Esophagus squamous epithelium (tissue), 5 donors: ENCODE measurements at regions not wholly inside any gene's neighbourhood (a gene's known extent, or its start where the extent isn't known, plus 50 kb on each side); places are given as distances from the start of the nearest gene placed in this dataset.

Experiments
- DNase-seq: peaks from one replicate; lab custom pipeline; 2025; lab: John Stamatoyannopoulos, UW
- H3K27ac ChIP-seq, 4 donors: fragments of 200-600 bp; sonication (generic); one replicate each; pipeline ENCODE4 v1.5.1; 2016 to 2019; ENCODE audit warnings: mild to moderate bottlenecking in 1 of 4
- H3K27me3 ChIP-seq, 4 donors: fragments of 200-600 bp; sonication (generic); 1 replicate in 3 of 4; 2 replicates in 1 of 4; pipeline versions ENCODE4 v1.5.1 to v1.6.0; 2017 to 2021; ENCODE audit warnings: antibody characterized with exemption in 1 of 4
- H3K36me3 ChIP-seq, 3 donors: fragments of 200-600 bp; sonication (generic); one replicate each; pipeline ENCODE4 v1.5.1; 2016 to 2019
- H3K4me1 ChIP-seq, 3 donors: fragments of 200-600 bp; sonication (generic); one replicate each; pipeline ENCODE4 v1.5.1; 2017 to 2019
- H3K4me3 ChIP-seq, 4 donors: fragments of 200-600 bp; sonication (generic); 1 replicate in 3 of 4; 2 replicates in 1 of 4; pipeline ENCODE4 v1.5.1; 2016 to 2019; ENCODE audit warnings: mild to moderate bottlenecking in 2 of 4, moderate library complexity in 1 of 4
- H3K9me3 ChIP-seq, 3 donors: fragments of 200-600 bp; sonication (generic); one replicate each; pipeline ENCODE4 v1.5.1; 2016 to 2019
- CTCF ChIP-seq, 6 experiments: fragments of 450-650 bp in 4 of 6; fragments of 200-600 bp in 2 of 6; sonication (generic) in 2 of 6; IDR thresholded peaks; one replicate each; pipeline ENCODE4 v1.5.1; 2016 to 2019; ENCODE audit warnings: antibody characterized with exemption in 6 of 6, mild to moderate bottlenecking in 4 of 6, moderate library complexity in 4 of 6
- POLR2A ChIP-seq, 4 donors: fragments of 450-650 bp; IDR thresholded peaks; one replicate each; pipeline ENCODE4 v1.6.1; 2017; ENCODE audit warnings: antibody characterized with exemption in 4 of 4, mild to moderate bottlenecking in 4 of 4, moderate library complexity in 3 of 4
- WGBS, 2 donors: methylation state at CpG; one replicate each; pipeline ENCODE4 v1.1.5; 2018; 5-methylcytosine and 5-hydroxymethylcytosine counted together
- intact Hi-C: fragments of 100-400 bp; cut with DNase I; formaldehyde crosslinking; loops from one replicate; pipeline ENCODE4 v1.15.0; 2022
- donor health status: DM: yes; HTN: yes; CAD: no.

GRCh38 chr5:107269678-107270077 is 401.1 kb downstream of the EFNA5 start:
- WGBS, 2 donors: 72 to 85% methylated on average over 2 of the region's 2 CpGs
- TF ChIP-seq CTCF (IDR thresholded peaks at IDR 0.05): no peak
- no peak for TF ChIP-seq POLR2A (IDR thresholded peaks at IDR 0.05)
- Histone ChIP-seq H3K27me3 (no peaks in the 10 kb centered on the region), H3K27ac (no peak overlapping the region), H3K4me1 (no peaks in the 10 kb centered on the region), H3K9me3 (no peaks in the 10 kb centered on the region), H3K36me3 (no peaks in the 10 kb centered on the region), H3K4me3 (no peak overlapping the region)
- intact Hi-C loops: no loop called here
- DNase-seq: no peak

- no peak for DNase-seq
- no peak for TF ChIP-seq POLR2A (IDR thresholded peaks at IDR 0.05)
- TF ChIP-seq CTCF (IDR thresholded peaks at IDR 0.05): no peak
- 89 to 93% methylated on average over 2 of the region's 2 CpGs for WGBS, 2 donors
- no peaks in the 10 kb centered on the region for H3K4me1 ChIP-seq
- H3K27me3 ChIP-seq: no peaks in the 10 kb centered on the region
- H3K9me3 ChIP-seq: no peaks in the 10 kb centered on the region
- intact Hi-C loops: no loop called here
- no peak overlapping the region for H3K4me3 ChIP-seq
- no peak overlapping the region for H3K27ac ChIP-seq
- no peaks in the 10 kb centered on the region for H3K36me3 ChIP-seq
These were observed 401.5 kb downstream of the EFNA5 start for GRCh38 chr5:107269256-107269655.

GRCh38 chr5:107268241-107268640 is 402.5 kb downstream of the EFNA5 start:
- no peaks in the 10 kb centered on the region for H3K9me3 ChIP-seq
- H3K4me1 ChIP-seq: peaks cover 0 to 8% (median 5%) of the 10 kb centered on the region in 3 donors
- no peak overlapping the region for H3K4me3 ChIP-seq
- DNase-seq: no peak
- no peaks in the 10 kb centered on the region for H3K27me3 ChIP-seq
- WGBS, 2 donors: 61 to 64% methylated on average over 2 of the region's 2 CpGs
- no peak overlapping the region for H3K27ac ChIP-seq
- intact Hi-C loops: no loop called here
- TF ChIP-seq POLR2A (IDR thresholded peaks at IDR 0.05) (no peak), CTCF (IDR thresholded peaks at IDR 0.05) (no peak)
- H3K36me3 ChIP-seq: no peaks in the 10 kb centered on the region

- H3K27ac ChIP-seq: no peak overlapping the region
- H3K9me3 ChIP-seq: no peaks in the 10 kb centered on the region
- H3K4me1 ChIP-seq: peaks cover 0 to 12% (median 5%) of the 10 kb centered on the region in 3 donors
- no peak overlapping the region for H3K4me3 ChIP-seq
- intact Hi-C loops: no loop called here
- 69 to 76% methylated on average over 1 of the region's 1 CpG for WGBS, 2 donors
- DNase-seq: no peak
- TF ChIP-seq CTCF (IDR thresholded peaks at IDR 0.05) (no peak), POLR2A (IDR thresholded peaks at IDR 0.05) (no peak)
- no peaks in the 10 kb centered on the region for H3K36me3 ChIP-seq
- H3K27me3 ChIP-seq: no peaks in the 10 kb centered on the region
These were observed 404.6 kb downstream of the EFNA5 start for GRCh38 chr5:107266100-107266499.

- intact Hi-C loops: no loop called here
- TF ChIP-seq POLR2A (IDR thresholded peaks at IDR 0.05) (no peak), CTCF (IDR thresholded peaks at IDR 0.05) (no peak)
- WGBS, 2 donors: 59 to 73% methylated on average over 2 of the region's 2 CpGs
- no peaks in the 10 kb centered on the region for H3K27me3 ChIP-seq
- H3K27ac ChIP-seq: no peak overlapping the region
- peaks cover 0 to 12% (median 5%) of the 10 kb centered on the region in 3 donors for H3K4me1 ChIP-seq
- no peaks in the 10 kb centered on the region for H3K9me3 ChIP-seq
- no peaks in the 10 kb centered on the region for H3K36me3 ChIP-seq
- no peak for DNase-seq
- H3K4me3 ChIP-seq: no peak overlapping the region
These were observed 405.5 kb downstream of the EFNA5 start for GRCh38 chr5:107265193-107265592.
